PFSK-1 (cell line): ENCODE measurements at regions not wholly inside any gene's neighbourhood (a gene's known extent, or its start where the extent isn't known, plus 50 kb on each side); places are given as distances from the start of the nearest gene placed in this dataset.

Source experiments
- POLR2AphosphoS5 ChIP-seq: IDR thresholded peaks from 2 replicates; pipeline ENCODE4 v1.6.1; 2012; ENCODE audit warnings: low read depth, mild to moderate bottlenecking, control low read depth, low read length, moderate library complexity
- SIN3A ChIP-seq: IDR thresholded peaks from 2 replicates; pipeline ENCODE4 v1.6.1; 2012; ENCODE audit warnings: mild to moderate bottlenecking, low read length, moderate library complexity, borderline replicate concordance; ENCODE audit not compliant: insufficient read depth
- TAF1 ChIP-seq: IDR thresholded peaks from 2 replicates; pipeline ENCODE4 v1.6.1; 2012; ENCODE audit warnings: low read length, control low read depth, borderline replicate concordance; ENCODE audit not compliant: insufficient read depth
- TF ChIP-seq, protein P1 (sequence below), 2 experiments: IDR thresholded peaks; 2 replicates each; pipeline versions ENCODE4 v1.6.1 to v1.8.0; 2011 to 2012; ENCODE audit warnings: low read depth in 2 of 2, low read length in 2 of 2, control low read depth in 1 of 2, inconsistent platforms in 1 of 2, mild to moderate bottlenecking in 1 of 2, moderate library complexity in 1 of 2; ENCODE audit not compliant: insufficient read depth in 1 of 2

DNA sequence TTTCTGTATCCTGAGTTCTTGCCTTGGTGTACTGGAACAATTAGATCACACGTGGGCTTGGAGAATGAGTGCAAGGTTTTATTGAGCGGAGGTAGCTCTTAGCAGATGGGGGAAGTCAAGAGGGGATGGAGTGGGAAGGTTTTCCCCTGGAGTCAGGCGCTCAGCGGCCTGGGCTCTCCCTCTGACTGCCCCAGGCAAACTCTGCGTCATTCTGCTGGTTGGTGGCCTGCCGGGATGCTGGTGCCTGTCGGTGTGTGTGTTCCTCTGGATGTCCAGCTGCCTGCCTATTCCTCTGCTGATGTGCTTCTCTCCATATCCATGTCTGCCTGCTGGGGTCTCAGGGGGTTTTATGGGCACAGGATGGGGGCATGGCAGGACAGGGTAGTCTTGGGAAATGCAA, 111.0 kb downstream of the TRIB2 start:
- TF ChIP-seq, protein P1, sequence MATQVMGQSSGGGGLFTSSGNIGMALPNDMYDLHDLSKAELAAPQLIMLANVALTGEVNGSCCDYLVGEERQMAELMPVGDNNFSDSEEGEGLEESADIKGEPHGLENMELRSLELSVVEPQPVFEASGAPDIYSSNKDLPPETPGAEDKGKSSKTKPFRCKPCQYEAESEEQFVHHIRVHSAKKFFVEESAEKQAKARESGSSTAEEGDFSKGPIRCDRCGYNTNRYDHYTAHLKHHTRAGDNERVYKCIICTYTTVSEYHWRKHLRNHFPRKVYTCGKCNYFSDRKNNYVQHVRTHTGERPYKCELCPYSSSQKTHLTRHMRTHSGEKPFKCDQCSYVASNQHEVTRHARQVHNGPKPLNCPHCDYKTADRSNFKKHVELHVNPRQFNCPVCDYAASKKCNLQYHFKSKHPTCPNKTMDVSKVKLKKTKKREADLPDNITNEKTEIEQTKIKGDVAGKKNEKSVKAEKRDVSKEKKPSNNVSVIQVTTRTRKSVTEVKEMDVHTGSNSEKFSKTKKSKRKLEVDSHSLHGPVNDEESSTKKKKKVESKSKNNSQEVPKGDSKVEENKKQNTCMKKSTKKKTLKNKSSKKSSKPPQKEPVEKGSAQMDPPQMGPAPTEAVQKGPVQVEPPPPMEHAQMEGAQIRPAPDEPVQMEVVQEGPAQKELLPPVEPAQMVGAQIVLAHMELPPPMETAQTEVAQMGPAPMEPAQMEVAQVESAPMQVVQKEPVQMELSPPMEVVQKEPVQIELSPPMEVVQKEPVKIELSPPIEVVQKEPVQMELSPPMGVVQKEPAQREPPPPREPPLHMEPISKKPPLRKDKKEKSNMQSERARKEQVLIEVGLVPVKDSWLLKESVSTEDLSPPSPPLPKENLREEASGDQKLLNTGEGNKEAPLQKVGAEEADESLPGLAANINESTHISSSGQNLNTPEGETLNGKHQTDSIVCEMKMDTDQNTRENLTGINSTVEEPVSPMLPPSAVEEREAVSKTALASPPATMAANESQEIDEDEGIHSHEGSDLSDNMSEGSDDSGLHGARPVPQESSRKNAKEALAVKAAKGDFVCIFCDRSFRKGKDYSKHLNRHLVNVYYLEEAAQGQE (IDR thresholded peaks at IDR 0.05; ENCODE audit: insufficient read depth in 1 of 2, low read depth in 2 of 2, low read length in 2 of 2): no peak
- TF ChIP-seq POLR2AphosphoS5 (no peak), SIN3A (no peak), TAF1 (no peak)
